ENCODE measurements at regions not wholly inside any gene's neighbourhood (a gene's known extent, or its start where the extent isn't known, plus 50 kb on each side); places are given as distances from the start of the nearest gene placed in this dataset.

- Histone ChIP-seq H3F3A (ENCODE audit: insufficient read depth, low read depth) (no peaks in the 10 kb centered on the region), H3K4me2 (no peak overlapping the region), H3K27ac (no peak overlapping the region), H3K4me1 (replicated peaks; ENCODE audit: insufficient read depth) (no peaks in the 10 kb centered on the region), H3K9me2 (ENCODE audit: insufficient read depth) (no peaks in the 10 kb centered on the region), H3K27me3 (ENCODE audit: insufficient read depth, low read depth) (peaks cover 57% of the 10 kb centered on the region), H3K79me2 (ENCODE audit: low read depth) (no peaks in the 10 kb centered on the region), H4K20me1 (ENCODE audit: insufficient read depth) (no peaks in the 10 kb centered on the region), H3K9me3 (ENCODE audit: insufficient read depth, low read depth) (no peaks in the 10 kb centered on the region), H3K4me3 (no peak overlapping the region), H2AFZ (no peak overlapping the region), H3K36me3 (ENCODE audit: low read depth) (no peaks in the 10 kb centered on the region)
- no peak for TF ChIP-seq CTCF (conservative IDR thresholded peaks at IDR 0.05)
- no peak for TF ChIP-seq EZH2 (IDR thresholded peaks at IDR 0.05; ENCODE audit: low read depth)
- ChIA-PET CTCF (no interaction called here), POLR2A (ENCODE audit: unreplicated experiment) (no interaction called here)
- DNase-seq, result no peak
- intact Hi-C loops (cut with micrococcal nuclease; ENCODE audit: unreplicated experiment), result no loop called here
- no TSS peak for BruUV-seq (replicated peaks)
Measured at GRCh38 chr1:177480741-177481305, 310.1 kb downstream of the BRINP2 start.

- Histone ChIP-seq H3K9me3 (ENCODE audit: insufficient read depth, low read depth) (no peaks in the 10 kb centered on the region), H3K4me2 (no peak overlapping the region), H3K27ac (no peak overlapping the region), H3K4me3 (no peak overlapping the region), H3F3A (ENCODE audit: insufficient read depth, low read depth) (no peaks in the 10 kb centered on the region), H3K4me1 (replicated peaks; ENCODE audit: insufficient read depth) (no peaks in the 10 kb centered on the region), H4K20me1 (ENCODE audit: insufficient read depth) (no peaks in the 10 kb centered on the region), H3K27me3 (ENCODE audit: insufficient read depth, low read depth) (peaks cover 57% of the 10 kb centered on the region), H3K36me3 (ENCODE audit: low read depth) (no peaks in the 10 kb centered on the region), H3K9me2 (ENCODE audit: insufficient read depth) (no peaks in the 10 kb centered on the region), H3K79me2 (ENCODE audit: low read depth) (no peaks in the 10 kb centered on the region), H2AFZ (no peak overlapping the region)
- intact Hi-C loops (cut with micrococcal nuclease; ENCODE audit: unreplicated experiment), result no loop called here
- DNase-seq, result no peak
- BruUV-seq (replicated peaks), result no TSS peak
- TF ChIP-seq CTCF (conservative IDR thresholded peaks at IDR 0.05), result no peak
- no peak for TF ChIP-seq EZH2 (IDR thresholded peaks at IDR 0.05; ENCODE audit: low read depth)
- POLR2A ChIA-PET (ENCODE audit: unreplicated experiment), result no interaction called here
- CTCF ChIA-PET, result no interaction called here
Measured at GRCh38 chr1:177479600-177479999, 308.8 kb downstream of the BRINP2 start.

- BruUV-seq (replicated peaks), result no TSS peak
- Histone ChIP-seq H3K36me3 (ENCODE audit: low read depth) (no peaks in the 10 kb centered on the region), H3K9me3 (ENCODE audit: insufficient read depth, low read depth) (no peaks in the 10 kb centered on the region), H3K4me2 (no peak overlapping the region), H3F3A (ENCODE audit: insufficient read depth, low read depth) (no peaks in the 10 kb centered on the region), H3K4me1 (replicated peaks; ENCODE audit: insufficient read depth) (no peaks in the 10 kb centered on the region), H3K79me2 (ENCODE audit: low read depth) (no peaks in the 10 kb centered on the region), H4K20me1 (ENCODE audit: insufficient read depth) (no peaks in the 10 kb centered on the region), H3K27me3 (ENCODE audit: insufficient read depth, low read depth) (peaks cover 47% of the 10 kb centered on the region), H3K27ac (no peak overlapping the region), H3K9me2 (ENCODE audit: insufficient read depth) (no peaks in the 10 kb centered on the region), H3K4me3 (no peak overlapping the region), H2AFZ (no peak overlapping the region)
- intact Hi-C loops (cut with micrococcal nuclease; ENCODE audit: unreplicated experiment), result no loop called here
- DNase-seq, result no peak
- ChIA-PET POLR2A (ENCODE audit: unreplicated experiment) (no interaction called here), CTCF (no interaction called here)
- TF ChIP-seq CTCF (conservative IDR thresholded peaks at IDR 0.05), result no peak
- TF ChIP-seq EZH2 (IDR thresholded peaks at IDR 0.05; ENCODE audit: low read depth), result no peak
Measured at GRCh38 chr1:177476676-177477075, 305.9 kb downstream of the BRINP2 start.

Measured in PC-9 (cell line).